K562 (cell line): ENCODE measurements at regions not wholly inside any gene's neighbourhood (a gene's known extent, or its start where the extent isn't known, plus 50 kb on each side); places are given as distances from the start of the nearest gene placed in this dataset.

Experiments
- ATAC-seq: fragments of 200-7000 bp; cut with Tn5 transposase; 3 replicates; pipeline ENCODE4 v1.9.1; 2020; ENCODE audit warnings: moderate library complexity
- BruUV-seq: library from RNA; stranded (reverse); fragments of 400-500 nt; replicated peaks from 2 replicates; lab custom pipeline; 2021; lab: Mats Ljungman, UMichigan
- CTCF ChIA-PET: fragments of 300-600 bp; formaldehyde crosslinking; extraction: SDS; loops from one replicate; lab custom pipeline; 2021; ENCODE audit warnings: low intra/inter-chr PET ratio; lab: Yijun Ruan, JAX
- POLR2A ChIA-PET: fragments of 300-600, 350-650 bp; sonication (Branson Sonifier 250); formaldehyde crosslinking; extraction: SDS; loops from one replicate; lab custom pipeline; 2021; ENCODE audit warnings: antibody characterized with exemption, inconsistent platforms; lab: Yijun Ruan, JAX
- DNase-seq, 4 experiments: peaks; one replicate each; pipeline versions ENCODE4 v3.0.0 to v3.0.0-alpha.2; 2011 to 2018; ENCODE audit warnings: low spot score in 3 of 4, mixed read lengths in 3 of 4; ENCODE audit errors: extremely low read depth in 1 of 4
- FAIRE-seq: peaks from 2 replicates; lab custom pipeline; 2011; peaks lifted over from hg19 to GRCh38; lab: Jason Lieb, UNC
- H2AFZ ChIP-seq: 2 replicates; pipeline ENCODE4 v1.6.0; 2011; ENCODE audit warnings: low read depth, low read length, control low read depth, inconsistent platforms
- H3K27ac ChIP-seq: fragments of 200-600 bp; 3 replicates; pipeline ENCODE4 v1.8.0; 2011; ENCODE audit warnings: low read depth, mild to moderate bottlenecking, control low read depth, inconsistent platforms, low read length, moderate library complexity, mixed read lengths; ENCODE audit errors: extremely low read depth
- H3K27me3 ChIP-seq, 2 experiments: fragments of 300-600 bp in 1 of 2; 2 replicates in 1 of 2; 3 replicates in 1 of 2; pipeline versions ENCODE4 v1.6.0 to v1.8.0; 2011; ENCODE audit warnings: inconsistent platforms in 2 of 2, low read length in 2 of 2, mild to moderate bottlenecking in 1 of 2, mixed read lengths in 1 of 2, moderate library complexity in 1 of 2; ENCODE audit not compliant: control insufficient read depth in 2 of 2, insufficient read depth in 2 of 2
- H3K36me3 ChIP-seq: fragments of 300-600 bp; 3 replicates; pipeline ENCODE4 v1.8.0; 2011; ENCODE audit warnings: mild to moderate bottlenecking, low read length, inconsistent platforms; ENCODE audit not compliant: control insufficient read depth, insufficient read depth
- H3K4me1 ChIP-seq, 2 experiments: fragments of 200-600 bp in 1 of 2; replicated peaks in 1 of 2; 2 replicates in 1 of 2; 3 replicates in 1 of 2; pipeline versions ENCODE4 v1.5.1 to v1.8.0; 2011; ENCODE audit warnings: inconsistent platforms in 2 of 2, low read length in 2 of 2, mild to moderate bottlenecking in 1 of 2, mixed read lengths in 1 of 2, moderate library complexity in 1 of 2; ENCODE audit not compliant: control insufficient read depth in 2 of 2, insufficient read depth in 2 of 2
- H3K4me2 ChIP-seq: 2 replicates; pipeline ENCODE4 v1.6.1; 2011; ENCODE audit warnings: low read length, control low read depth, inconsistent platforms, mixed read lengths; ENCODE audit not compliant: insufficient read depth
- H3K4me3 ChIP-seq: fragments of 200-600 bp; sonication (generic), shearing (Covaris generic); 2 replicates; pipeline ENCODE4 v1.5.1; 2016; ENCODE audit warnings: control low read depth, inconsistent platforms
- H3K79me2 ChIP-seq: fragments of 200-600 bp; 3 replicates; pipeline ENCODE4 v1.8.0; 2011; ENCODE audit warnings: low read length, inconsistent platforms; ENCODE audit not compliant: control insufficient read depth, insufficient read depth
- H3K9ac ChIP-seq, 2 experiments: 2 replicates each; pipeline versions ENCODE4 v1.6.0 to v1.6.1; 2011; ENCODE audit warnings: low read depth in 2 of 2, low read length in 2 of 2, control low read depth in 1 of 2, inconsistent platforms in 1 of 2, mild to moderate bottlenecking in 1 of 2, mixed read lengths in 1 of 2; ENCODE audit not compliant: insufficient read depth in 1 of 2
- H3K9me1 ChIP-seq: one replicate; pipeline ENCODE4 v1.6.0; 2011; ENCODE audit warnings: inconsistent platforms, mild to moderate bottlenecking, low read length, moderate library complexity; ENCODE audit not compliant: control insufficient read depth, insufficient read depth
- H3K9me3 ChIP-seq: replicated peaks from 2 replicates; pipeline ENCODE4 v1.5.1; 2011; ENCODE audit warnings: low read depth, low read length, inconsistent platforms; ENCODE audit not compliant: control insufficient read depth, insufficient read depth
- H4K20me1 ChIP-seq: replicated peaks from 2 replicates; pipeline ENCODE4 v1.6.1; 2011; ENCODE audit warnings: low read length, inconsistent platforms, mixed read lengths; ENCODE audit not compliant: control insufficient read depth, insufficient read depth
- EGR1 ChIP-seq: fragments of 450-650 bp; conservative IDR thresholded peaks from 2 replicates; pipeline ENCODE4 v1.6.1; 2017; ENCODE audit warnings: mild to moderate bottlenecking
- L3MBTL2 ChIP-seq: fragments of 450-650 bp; IDR thresholded peaks from 2 replicates; pipeline ENCODE4 v1.6.1; 2016; ENCODE audit warnings: mild to moderate bottlenecking, moderate library complexity
- SIRT6 ChIP-seq: IDR thresholded peaks from one replicate; pipeline ENCODE4 v1.6.1; 2012; ENCODE audit warnings: low read depth, mild to moderate bottlenecking, control low read depth, inconsistent platforms, low read length, moderate library complexity
- SMARCC2 ChIP-seq: fragments of 450-650 bp; IDR thresholded peaks from 2 replicates; pipeline ENCODE4 v1.6.1; 2017; ENCODE audit warnings: antibody characterized with exemption, moderate library complexity, mild to moderate bottlenecking, low read depth
- TCF7L2 ChIP-seq: fragments of 150-350 bp; IDR thresholded peaks from 2 replicates; pipeline ENCODE4 v1.6.1; 2016; ENCODE audit warnings: low read depth, mild to moderate bottlenecking, low read length, moderate library complexity
- ZNF124 ChIP-seq: sonication (generic); formaldehyde crosslinking; IDR thresholded peaks from 2 replicates; pipeline ENCODE4 v1.8.1; 2022; ENCODE audit warnings: missing genetic modification reagents
- ZNF785 ChIP-seq: fragments of 250-450 bp; sonication (Bioruptor Pico); IDR thresholded peaks from 2 replicates; pipeline ENCODE4 v1.4.0; 2020; ENCODE audit warnings: mild to moderate bottlenecking
- ZNF79 ChIP-seq: fragments of 250-450 bp; sonication (Bioruptor Pico); IDR thresholded peaks from 2 replicates; pipeline ENCODE4 v1.4.0; 2020; ENCODE audit warnings: low read depth, mild to moderate bottlenecking, moderate library complexity
- WGBS: fragments of 100-300 bp; shearing (Covaris generic); methylation state at CpG from one replicate; pipeline ENCODE4 v1.1.6; 2016; ENCODE audit warnings: low coverage, mixed read lengths; ENCODE audit not compliant: insufficient coverage; ENCODE audit errors: missing lambda C conversion rate; 5-methylcytosine and 5-hydroxymethylcytosine counted together
- in situ Hi-C: fragments of 300-500 bp; cut with MboI; formaldehyde crosslinking; loops from 4 replicates; pipeline ENCODE4 v1.15.0; 2018; ENCODE audit warnings: inconsistent platforms, mixed read lengths
- intact Hi-C: fragments of 100-400 bp; cut with micrococcal nuclease; formaldehyde crosslinking; loops from 2 replicates; pipeline ENCODE4 v1.14.2; 2022
- TF ChIP-seq, protein P1 (sequence below): fragments of 450-650 bp; IDR thresholded peaks from 2 replicates; pipeline ENCODE4 v1.7.1; 2018; ENCODE audit warnings: mild to moderate bottlenecking, low read depth; ENCODE audit not compliant: partially characterized antibody

- in situ Hi-C loops, result no loop called here
- FAIRE-seq, result no peak
Measured at GRCh38 chr9:107620801-107621200, 131.2 kb upstream of the KLF4 start.

More at GRCh38 chr9:107620801-107621200, 131.2 kb upstream of the KLF4 start:
- WGBS, result 0% methylated on average over 7 of the region's 7 CpGs
- H4K20me1 ChIP-seq, result no peaks in the 10 kb centered on the region; the same call in 1 of the 2 replicates
- no peak overlapping the region for H3K4me3 ChIP-seq
- DNase-seq (no peak), ATAC-seq (no peak)
- H3K9me3 ChIP-seq, result no peaks in the 10 kb centered on the region
- POLR2A ChIA-PET, result interaction anchor here (0.7 kb wide), 1 partner anchor 880 kb away, joined by 3 read pairs; no protein-coding TSS in a partner anchor
- intact Hi-C loops, result no loop called here
- CTCF ChIA-PET, result no interaction called here
- peaks cover 9 to 19% of the 10 kb centered on the region in 2 experiments; a peak in 3 of 5 replicates for H3K27me3 ChIP-seq
- no peak overlapping the region for H2AFZ ChIP-seq
- no peaks in the 10 kb centered on the region for H3K9me1 ChIP-seq
- TF ChIP-seq L3MBTL2 (no peak), SIRT6 (no peak), ZNF79 (no peak), EGR1 (no peak), ZNF785 (CRISPR knock-in tag) (no peak), TCF7L2 (no peak), ZNF124 (CRISPR knock-in tag) (no peak), SMARCC2 (no peak)
- TF ChIP-seq, protein P1, sequence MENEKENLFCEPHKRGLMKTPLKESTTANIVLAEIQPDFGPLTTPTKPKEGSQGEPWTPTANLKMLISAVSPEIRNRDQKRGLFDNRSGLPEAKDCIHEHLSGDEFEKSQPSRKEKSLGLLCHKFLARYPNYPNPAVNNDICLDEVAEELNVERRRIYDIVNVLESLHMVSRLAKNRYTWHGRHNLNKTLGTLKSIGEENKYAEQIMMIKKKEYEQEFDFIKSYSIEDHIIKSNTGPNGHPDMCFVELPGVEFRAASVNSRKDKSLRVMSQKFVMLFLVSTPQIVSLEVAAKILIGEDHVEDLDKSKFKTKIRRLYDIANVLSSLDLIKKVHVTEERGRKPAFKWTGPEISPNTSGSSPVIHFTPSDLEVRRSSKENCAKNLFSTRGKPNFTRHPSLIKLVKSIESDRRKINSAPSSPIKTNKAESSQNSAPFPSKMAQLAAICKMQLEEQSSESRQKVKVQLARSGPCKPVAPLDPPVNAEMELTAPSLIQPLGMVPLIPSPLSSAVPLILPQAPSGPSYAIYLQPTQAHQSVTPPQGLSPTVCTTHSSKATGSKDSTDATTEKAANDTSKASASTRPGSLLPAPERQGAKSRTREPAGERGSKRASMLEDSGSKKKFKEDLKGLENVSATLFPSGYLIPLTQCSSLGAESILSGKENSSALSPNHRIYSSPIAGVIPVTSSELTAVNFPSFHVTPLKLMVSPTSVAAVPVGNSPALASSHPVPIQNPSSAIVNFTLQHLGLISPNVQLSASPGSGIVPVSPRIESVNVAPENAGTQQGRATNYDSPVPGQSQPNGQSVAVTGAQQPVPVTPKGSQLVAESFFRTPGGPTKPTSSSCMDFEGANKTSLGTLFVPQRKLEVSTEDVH, result no peak
- H3K27ac ChIP-seq, result no peak overlapping the region
- no peaks in the 10 kb centered on the region for H3K4me1 ChIP-seq
- H3K9ac ChIP-seq, result no peak overlapping the region
- H3K36me3 ChIP-seq, result no peaks in the 10 kb centered on the region
- BruUV-seq, result no TSS peak
- no peaks in the 10 kb centered on the region for H3K79me2 ChIP-seq
- H3K4me2 ChIP-seq, result no peak overlapping the region
